ENCODE measurements at regions not wholly inside any gene's neighbourhood (a gene's known extent, or its start where the extent isn't known, plus 50 kb on each side); places are given as distances from the start of the nearest gene placed in this dataset.

GRCh38 chrX:131365766-131366165 is 76.7 kb upstream of the IGSF1 start:
- H3K4me3 Mint-ChIP-seq, result no peak overlapping the region
- Histone ChIP-seq H3K4me1 (ENCODE audit: control insufficient read depth in 1 of 2, insufficient read depth in 2 of 2, low read length in 2 of 2) (no peaks in the 10 kb centered on the region), H3K4me2 (replicated peaks; ENCODE audit: extremely low read depth, low read length, poor library complexity, severe bottlenecking) (no peak overlapping the region), H3K9me3 (replicated peaks in 1 of 2; ENCODE audit: control insufficient read depth in 1 of 2, insufficient read depth in 1 of 2, low read length in 2 of 2) (no peaks in the 10 kb centered on the region), H3K79me2 (ENCODE audit: insufficient read depth, low read length) (no peaks in the 10 kb centered on the region), H3K36me3 (replicated peaks in 1 of 2; ENCODE audit: control insufficient read depth in 1 of 2, insufficient read depth in 2 of 2, low read length in 2 of 2) (no peaks in the 10 kb centered on the region), H3K4me3 (replicated peaks in 1 of 3; ENCODE audit: low read depth in 2 of 3, low read length in 3 of 3) (no peak overlapping the region), H3K27me3 (ENCODE audit: control insufficient read depth in 2 of 2, insufficient read depth in 2 of 2, low read length in 2 of 2) (peaks cover 0 to 6% of the 10 kb centered on the region in 2 donors), H3K9ac (ENCODE audit: insufficient read depth, low read length, poor library complexity, severe bottlenecking) (no peak overlapping the region), H2AFZ (ENCODE audit: insufficient read depth, low read depth, low read length, poor library complexity, severe bottlenecking) (no peak overlapping the region), H4K20me1 (ENCODE audit: insufficient read depth, low read length) (no peaks in the 10 kb centered on the region), H3K27ac (ENCODE audit: low read depth in 1 of 2, low read length in 2 of 2) (no peak overlapping the region)
- intact Hi-C loops (cut with micrococcal nuclease), result no loop called here
- no peaks in the 10 kb centered on the region for H3K4me1 Mint-ChIP-seq
- no peak for DNase-seq
- H3K27me3 Mint-ChIP-seq (ENCODE audit: low read depth in 3 of 3), result peaks cover 0 to 9% (median 4%) of the 10 kb centered on the region in 3 donors
- H3K27ac Mint-ChIP-seq, result no peak overlapping the region
- no CpG with 5 or more reads among the region's 3 CpGs for WGBS (ENCODE audit: insufficient coverage)
- no peaks in the 10 kb centered on the region for H3K36me3 Mint-ChIP-seq
- TF ChIP-seq CTCF (IDR thresholded peaks at IDR 0.05), result no peak
- peaks cover 0 to 3% (median 0%) of the 10 kb centered on the region in 7 donors for H3K9me3 Mint-ChIP-seq

- Mint-ChIP-seq H3K36me3 (no peaks in the 10 kb centered on the region), H3K4me3 (no peak overlapping the region), H3K27ac (no peak overlapping the region), H3K9me3 (peaks cover 0 to 3% (median 0%) of the 10 kb centered on the region in 7 donors), H3K27me3 (ENCODE audit: low read depth in 3 of 3) (peaks cover 0 to 9% (median 4%) of the 10 kb centered on the region in 3 donors), H3K4me1 (no peaks in the 10 kb centered on the region)
- Histone ChIP-seq H2AFZ (ENCODE audit: insufficient read depth, low read depth, low read length, poor library complexity, severe bottlenecking) (no peak overlapping the region), H3K4me3 (replicated peaks in 1 of 3; ENCODE audit: low read depth in 2 of 3, low read length in 3 of 3) (no peak overlapping the region), H3K4me1 (ENCODE audit: control insufficient read depth in 1 of 2, insufficient read depth in 2 of 2, low read length in 2 of 2) (no peaks in the 10 kb centered on the region), H3K9ac (ENCODE audit: insufficient read depth, low read length, poor library complexity, severe bottlenecking) (no peak overlapping the region), H3K36me3 (replicated peaks in 1 of 2; ENCODE audit: control insufficient read depth in 1 of 2, insufficient read depth in 2 of 2, low read length in 2 of 2) (no peaks in the 10 kb centered on the region), H3K27me3 (ENCODE audit: control insufficient read depth in 2 of 2, insufficient read depth in 2 of 2, low read length in 2 of 2) (peaks cover 0 to 6% of the 10 kb centered on the region in 2 donors), H3K79me2 (ENCODE audit: insufficient read depth, low read length) (no peaks in the 10 kb centered on the region), H3K9me3 (replicated peaks in 1 of 2; ENCODE audit: control insufficient read depth in 1 of 2, insufficient read depth in 1 of 2, low read length in 2 of 2) (no peaks in the 10 kb centered on the region), H3K27ac (ENCODE audit: low read depth in 1 of 2, low read length in 2 of 2) (no peak overlapping the region), H3K4me2 (replicated peaks; ENCODE audit: extremely low read depth, low read length, poor library complexity, severe bottlenecking) (no peak overlapping the region), H4K20me1 (ENCODE audit: insufficient read depth, low read length) (no peaks in the 10 kb centered on the region)
- DNase-seq, result no peak
- intact Hi-C loops (cut with micrococcal nuclease), result no loop called here
- no peak for TF ChIP-seq CTCF (IDR thresholded peaks at IDR 0.05)
- 60% methylated on average over 2 of the region's 6 CpGs for WGBS (ENCODE audit: insufficient coverage)
Measured at GRCh38 chrX:131366407-131366806, 77.3 kb upstream of the IGSF1 start.
